Testis (tissue), 2 donors: ENCODE measurements at regions not wholly inside any gene's neighbourhood (a gene's known extent, or its start where the extent isn't known, plus 50 kb on each side); places are given as distances from the start of the nearest gene placed in this dataset.

Source experiments
- DNase-seq: peaks from one replicate; pipeline ENCODE4 v3.0.0-alpha.2; 2019
- H3K27ac ChIP-seq, 2 donors: fragments of 200-600 bp; sonication (generic); one replicate each; pipeline ENCODE4 v1.5.1; 2019
- H3K27me3 ChIP-seq: fragments of 200-600 bp; sonication (generic); one replicate; pipeline ENCODE4 v1.5.1; 2019
- H3K36me3 ChIP-seq: fragments of 200-600 bp; sonication (generic); one replicate; pipeline ENCODE4 v1.5.1; 2017; ENCODE audit warnings: low read depth; ENCODE audit errors: missing control alignments
- H3K4me1 ChIP-seq: fragments of 200-600 bp; sonication (generic); one replicate; pipeline ENCODE4 v1.5.1; 2019
- H3K4me3 ChIP-seq, 2 donors: fragments of 200-600 bp; sonication (generic); one replicate each; pipeline ENCODE4 v1.5.1; 2017 to 2019
- H3K9me3 ChIP-seq: fragments of 200-600 bp; sonication (generic); one replicate; pipeline ENCODE4 v1.5.1; 2017
- CTCF ChIP-seq, 3 experiments: fragments of 450-650 bp in 2 of 3; fragments of 200-600 bp in 1 of 3; sonication (generic) in 1 of 3; IDR thresholded peaks; one replicate each; pipeline ENCODE4 v1.5.1; 2016 to 2019; ENCODE audit warnings: antibody characterized with exemption in 3 of 3, mild to moderate bottlenecking in 2 of 3, moderate library complexity in 1 of 3
- POLR2A ChIP-seq: fragments of 450-650 bp; IDR thresholded peaks from one replicate; pipeline ENCODE4 v1.6.1; 2017; ENCODE audit warnings: antibody characterized with exemption, mild to moderate bottlenecking, moderate library complexity
- WGBS, 2 donors: methylation state at CpG; one replicate each; pipeline ENCODE4 v1.1.5; 2018; 5-methylcytosine and 5-hydroxymethylcytosine counted together
- intact Hi-C: fragments of 100-400 bp; cut with DNase I; formaldehyde crosslinking; loops from one replicate; pipeline ENCODE4 v1.15.1; 2023; ENCODE audit warnings: low total_unique reads

- WGBS, 2 donors, result 61 to 71% methylated on average over 12 of the region's 12 CpGs
- intact Hi-C loops, result no loop called here
Measured at GRCh38 chr17:21524211-21524591, 148.0 kb downstream of the KCNJ12 start.

GRCh38 chr17:21525464-21526130 is 149.4 kb downstream of the KCNJ12 start:
- no peak overlapping the region for H3K4me3 ChIP-seq
- no peaks in the 10 kb centered on the region for H3K36me3 ChIP-seq
- H3K27me3 ChIP-seq, result no peaks in the 10 kb centered on the region
- H3K27ac ChIP-seq, result no peak overlapping the region
- no peaks in the 10 kb centered on the region for H3K9me3 ChIP-seq
- intact Hi-C loops, result no loop called here
- WGBS, 2 donors, result 82 to 91% methylated on average over 8 of the region's 8 CpGs
- TF ChIP-seq CTCF (IDR thresholded peaks at IDR 0.05), result peak in 1 of 3 experiments; percentile 13
- no peak for TF ChIP-seq POLR2A
- DNase-seq, result no peak
- no peaks in the 10 kb centered on the region for H3K4me1 ChIP-seq

More at GRCh38 chr17:21524211-21524591, 148.0 kb downstream of the KCNJ12 start:
- no peaks in the 10 kb centered on the region for H3K4me1 ChIP-seq
- H3K27me3 ChIP-seq, result no peaks in the 10 kb centered on the region
- no peaks in the 10 kb centered on the region for H3K9me3 ChIP-seq
- DNase-seq, result no peak
- TF ChIP-seq POLR2A (no peak), CTCF (IDR thresholded peaks at IDR 0.05) (no peak)
- H3K27ac ChIP-seq, result no peak overlapping the region
- H3K4me3 ChIP-seq, result no peak overlapping the region
- H3K36me3 ChIP-seq, result no peaks in the 10 kb centered on the region

GRCh38 chr17:21528031-21528695 is 152.0 kb downstream of the KCNJ12 start:
- WGBS, 2 donors, result 78% methylated on average over 9 of the region's 9 CpGs
- Histone ChIP-seq H3K4me3 (no peak overlapping the region), H3K4me1 (no peaks in the 10 kb centered on the region), H3K27me3 (no peaks in the 10 kb centered on the region), H3K27ac (no peak overlapping the region), H3K36me3 (no peaks in the 10 kb centered on the region), H3K9me3 (no peaks in the 10 kb centered on the region)
- DNase-seq, result peak; percentile 47
- TF ChIP-seq CTCF (IDR thresholded peaks at IDR 0.05), result no peak
- no peak for TF ChIP-seq POLR2A
- intact Hi-C loops, result no loop called here

- no peaks in the 10 kb centered on the region for H3K4me1 ChIP-seq
- WGBS, 2 donors, result 66 to 68% methylated on average over 5 of the region's 5 CpGs
- no peak for DNase-seq
- no peak overlapping the region for H3K4me3 ChIP-seq
- TF ChIP-seq POLR2A, result no peak
- no peak for TF ChIP-seq CTCF (IDR thresholded peaks at IDR 0.05)
- no peaks in the 10 kb centered on the region for H3K27me3 ChIP-seq
- no peak overlapping the region for H3K27ac ChIP-seq
- H3K36me3 ChIP-seq, result no peaks in the 10 kb centered on the region
- intact Hi-C loops, result no loop called here
- H3K9me3 ChIP-seq, result no peaks in the 10 kb centered on the region
Measured at GRCh38 chr17:21530311-21530710, 154.2 kb downstream of the KCNJ12 start.

GRCh38 chr17:21530841-21531240 is 154.7 kb downstream of the KCNJ12 start:
- Histone ChIP-seq H3K4me1 (no peaks in the 10 kb centered on the region), H3K27ac (no peak overlapping the region), H3K4me3 (no peak overlapping the region), H3K9me3 (no peaks in the 10 kb centered on the region), H3K36me3 (no peaks in the 10 kb centered on the region), H3K27me3 (no peaks in the 10 kb centered on the region)
- DNase-seq, result no peak
- no peak for TF ChIP-seq POLR2A
- 95 to 97% methylated on average over 9 of the region's 9 CpGs for WGBS, 2 donors
- intact Hi-C loops, result no loop called here
